IPS-18c (cell line): ENCODE measurements at regions not wholly inside any gene's neighbourhood (a gene's known extent, or its start where the extent isn't known, plus 50 kb on each side); places are given as distances from the start of the nearest gene placed in this dataset.

Experiments used
- H3K4me3 ChIP-seq: 2 replicates; pipeline ENCODE4 v1.7.0; 2013; ENCODE audit warnings: low read depth, mild to moderate bottlenecking, low read length, moderate library complexity; ENCODE audit not compliant: insufficient read depth
- H3K9me3 ChIP-seq: one replicate; pipeline ENCODE4 v1.6.1; 2013; ENCODE audit warnings: mild to moderate bottlenecking, low read length, moderate library complexity; ENCODE audit not compliant: control insufficient read depth, insufficient read depth

- Histone ChIP-seq H3K4me3 (no peak overlapping the region), H3K9me3 (no peaks in the 10 kb centered on the region)
These were observed 116.6 kb upstream of the UQCRFS1 start for GRCh38 chr19:29329460-29330134.

GRCh38 chr19:29336425-29336824, 123.5 kb upstream of the UQCRFS1 start:
- Histone ChIP-seq H3K4me3 (no peak overlapping the region), H3K9me3 (peaks cover 2% of the 10 kb centered on the region)

GRCh38 chr19:29337029-29337428, 124.1 kb upstream of the UQCRFS1 start:
- Histone ChIP-seq H3K9me3 (peaks cover 2% of the 10 kb centered on the region), H3K4me3 (no peak overlapping the region)

- peaks cover 2% of the 10 kb centered on the region for H3K9me3 ChIP-seq
- H3K4me3 ChIP-seq = no peak overlapping the region
These were observed 125.5 kb upstream of the UQCRFS1 start for GRCh38 chr19:29338480-29338879.

GRCh38 chr19:29342721-29343120, 129.8 kb upstream of the UQCRFS1 start:
- H3K4me3 ChIP-seq = no peak overlapping the region
- H3K9me3 ChIP-seq = peaks cover 2% of the 10 kb centered on the region

GRCh38 chr19:29364224-29364726, 151.3 kb upstream of the UQCRFS1 start:
- H3K4me3 ChIP-seq = peak overlapping the region; percentile 22
- H3K9me3 ChIP-seq = no peaks in the 10 kb centered on the region

- Histone ChIP-seq H3K9me3 (no peaks in the 10 kb centered on the region), H3K4me3 (no peak overlapping the region)
These were observed 152.0 kb upstream of the UQCRFS1 start for GRCh38 chr19:29364999-29365398.

- H3K9me3 ChIP-seq = no peaks in the 10 kb centered on the region
- no peak overlapping the region for H3K4me3 ChIP-seq
These were observed 153.0 kb upstream of the UQCRFS1 start for GRCh38 chr19:29365836-29366417.

- Histone ChIP-seq H3K9me3 (no peaks in the 10 kb centered on the region), H3K4me3 (no peak overlapping the region)
These were observed 153.8 kb upstream of the UQCRFS1 start for GRCh38 chr19:29366757-29367156.

GRCh38 chr19:29367791-29368222, 154.9 kb upstream of the UQCRFS1 start:
- no peak overlapping the region for H3K4me3 ChIP-seq
- no peaks in the 10 kb centered on the region for H3K9me3 ChIP-seq

- no peak overlapping the region for H3K4me3 ChIP-seq
These were observed 155.5 kb upstream of the VSTM2B start for GRCh38 chr19:29370276-29370675.

GRCh38 chr19:29371251-29372090, 154.3 kb upstream of the VSTM2B start:
- no peak overlapping the region for H3K4me3 ChIP-seq
- no peaks in the 10 kb centered on the region for H3K9me3 ChIP-seq

More at GRCh38 chr19:29370276-29370675, 155.5 kb upstream of the VSTM2B start:
- no peaks in the 10 kb centered on the region for H3K9me3 ChIP-seq

GRCh38 chr19:29372091-29372415, 153.7 kb upstream of the VSTM2B start:
- no peak overlapping the region for H3K4me3 ChIP-seq
- no peaks in the 10 kb centered on the region for H3K9me3 ChIP-seq

- Histone ChIP-seq H3K4me3 (no peak overlapping the region), H3K9me3 (no peaks in the 10 kb centered on the region)
These were observed 153.3 kb upstream of the VSTM2B start for GRCh38 chr19:29372461-29372860.

- no peak overlapping the region for H3K4me3 ChIP-seq
These were observed 152.6 kb upstream of the VSTM2B start for GRCh38 chr19:29372921-29373797.

GRCh38 chr19:29375429-29376119, 150.2 kb upstream of the VSTM2B start:
- Histone ChIP-seq H3K4me3 (no peak overlapping the region), H3K9me3 (no peaks in the 10 kb centered on the region)

More at GRCh38 chr19:29372921-29373797, 152.6 kb upstream of the VSTM2B start:
- H3K9me3 ChIP-seq = no peaks in the 10 kb centered on the region
